NCI-H526 (cell line): ENCODE measurements at regions not wholly inside any gene's neighbourhood (a gene's known extent, or its start where the extent isn't known, plus 50 kb on each side); places are given as distances from the start of the nearest gene placed in this dataset.

Experiments used
- DNase-seq, 2 experiments: peaks; one replicate each; lab custom pipeline; 2025; lab: John Stamatoyannopoulos, UW

GRCh38 chr17:73724341-73724740 is 80.1 kb upstream of the SDK2 start:
- no peak for DNase-seq

GRCh38 chr17:73724990-73725389 is 80.7 kb upstream of the SDK2 start:
- DNase-seq, result no peak

- no peak for DNase-seq
Measured at GRCh38 chr17:73725794-73726515, 81.7 kb upstream of the SDK2 start.

GRCh38 chr17:73727941-73728340 is 83.7 kb upstream of the SDK2 start:
- no peak for DNase-seq

- DNase-seq, result no peak
Measured at GRCh38 chr17:73729101-73729500, 84.9 kb upstream of the SDK2 start.

- no peak for DNase-seq
Measured at GRCh38 chr17:73731733-73732132, 87.5 kb upstream of the SDK2 start.

- DNase-seq, result no peak
Measured at GRCh38 chr17:73733517-73733916, 89.3 kb upstream of the SDK2 start.

- DNase-seq, result no peak
Measured at GRCh38 chr17:73735245-73735644, 91.0 kb upstream of the SDK2 start.

GRCh38 chr17:73738751-73739575 is 94.7 kb upstream of the SDK2 start:
- DNase-seq, result no peak

- no peak for DNase-seq
Measured at GRCh38 chr17:73740370-73740769, 96.1 kb upstream of the SDK2 start.

- no peak for DNase-seq
Measured at GRCh38 chr17:73742948-73743381, 98.7 kb upstream of the SDK2 start.

GRCh38 chr17:73743518-73744201 is 99.4 kb upstream of the SDK2 start:
- DNase-seq, result no peak

- no peak for DNase-seq
Measured at GRCh38 chr17:73744411-73744810, 100.2 kb upstream of the SDK2 start.

GRCh38 chr17:73746314-73747073 is 102.2 kb upstream of the SDK2 start:
- DNase-seq, result no peak

- DNase-seq, result no peak
Measured at GRCh38 chr17:73747221-73748002, 103.2 kb upstream of the SDK2 start.

GRCh38 chr17:73748508-73748907 is 104.3 kb upstream of the SDK2 start:
- peak in 1 of 2 experiments; percentile 45 for DNase-seq

GRCh38 chr17:73749337-73749823 is 105.1 kb upstream of the SDK2 start:
- DNase-seq, result no peak

GRCh38 chr17:73749928-73750605 is 105.8 kb upstream of the SDK2 start:
- DNase-seq, result no peak

GRCh38 chr17:73750975-73751374 is 106.7 kb upstream of the SDK2 start:
- DNase-seq, result peak; percentile 8 to 44

GRCh38 chr17:73753751-73754496 is 109.7 kb upstream of the SDK2 start:
- DNase-seq, result no peak
